ENCODE measurements at regions not wholly inside any gene's neighbourhood (a gene's known extent, or its start where the extent isn't known, plus 50 kb on each side); places are given as distances from the start of the nearest gene placed in this dataset.

- no peak overlapping the region for H3K4me3 ChIP-seq (replicated peaks in 1 of 3; ENCODE audit: insufficient read depth in 1 of 3, low read depth in 2 of 3, low read length in 3 of 3)
- in situ Hi-C loops (cut with HindIII; ENCODE audit: extremely low pct_ligation_motif_present, low pct_unique_long_range_greater_than_20kb) (no loop called here), intact Hi-C loops (cut with micrococcal nuclease; ENCODE audit: unreplicated experiment) (no loop called here)
- H3K4me2 ChIP-seq (ENCODE audit: low read depth, low read length) = no peak overlapping the region
- H2AFZ ChIP-seq (ENCODE audit: low read length) = no peak overlapping the region
- CTCF ChIA-PET (ENCODE audit: low intra/inter-chr PET ratio, low total read pairs) = no interaction called here
- H4K20me1 ChIP-seq (ENCODE audit: insufficient read depth, low read length) = no peaks in the 10 kb centered on the region
- H3K79me2 ChIP-seq (ENCODE audit: insufficient read depth, low read length) = no peaks in the 10 kb centered on the region
- H3K9ac ChIP-seq (ENCODE audit: insufficient read depth, low read depth, low read length) = no peak overlapping the region
- WGBS (ENCODE audit: low lambda C conversion rate) = 3% methylated on average over 1 of the region's 1 CpG
- no peaks in the 10 kb centered on the region for H3K36me3 ChIP-seq (replicated peaks in 1 of 2; ENCODE audit: control insufficient read depth in 1 of 2, insufficient read depth in 2 of 2, low read length in 2 of 2)
- H3K4me1 ChIP-seq (ENCODE audit: insufficient read depth, low read length) = no peaks in the 10 kb centered on the region
- DNase-seq (ENCODE audit: low spot score) = no peak
- TF ChIP-seq RBM39 (IDR thresholded peaks at IDR 0.05; ENCODE audit: low read depth, low read length, poor library complexity, severe bottlenecking) = no peak
- no peak for TF ChIP-seq ZNF570 (CRISPR knock-in tag; IDR thresholded peaks at IDR 0.05; ENCODE audit: borderline replicate concordance)
- no peak for TF ChIP-seq PPARG (CRISPR knock-in tag; conservative IDR thresholded peaks at IDR 0.05)
- TF ChIP-seq ZNF230 (CRISPR knock-in tag; IDR thresholded peaks at IDR 0.05) = no peak
- TF ChIP-seq MXD1 (CRISPR knock-in tag; IDR thresholded peaks at IDR 0.05) = no peak
- TF ChIP-seq FOXC1 (CRISPR knock-in tag; IDR thresholded peaks at IDR 0.05; ENCODE audit: borderline replicate concordance) = no peak
- no peak for TF ChIP-seq DR1 (CRISPR knock-in tag; IDR thresholded peaks at IDR 0.05)
- TF ChIP-seq AKAP8 (CRISPR knock-in tag; IDR thresholded peaks at IDR 0.05) = no peak
- TF ChIP-seq ARHGAP35 (CRISPR knock-in tag; IDR thresholded peaks at IDR 0.05; ENCODE audit: borderline replicate concordance) = no peak
- no TSS peak for BruUV-seq (replicated peaks)
- ATAC-seq = no peak
- H3K27me3 ChIP-seq (ENCODE audit: control insufficient read depth in 1 of 2, insufficient read depth in 2 of 2, low read length in 2 of 2) = no peaks in the 10 kb centered on the region
- H3K9me3 ChIP-seq (ENCODE audit: low read length) = peaks cover 91% of the 10 kb centered on the region
- H3K27ac ChIP-seq (ENCODE audit: extremely low read length, insufficient read depth, low read length) = no peak overlapping the region
- POLR2A ChIA-PET = no interaction called here
- FAIRE-seq = no peak
Observed at GRCh38 chr2:228597032-228597431, 415.5 kb upstream of the SPHKAP start.

DNA sequence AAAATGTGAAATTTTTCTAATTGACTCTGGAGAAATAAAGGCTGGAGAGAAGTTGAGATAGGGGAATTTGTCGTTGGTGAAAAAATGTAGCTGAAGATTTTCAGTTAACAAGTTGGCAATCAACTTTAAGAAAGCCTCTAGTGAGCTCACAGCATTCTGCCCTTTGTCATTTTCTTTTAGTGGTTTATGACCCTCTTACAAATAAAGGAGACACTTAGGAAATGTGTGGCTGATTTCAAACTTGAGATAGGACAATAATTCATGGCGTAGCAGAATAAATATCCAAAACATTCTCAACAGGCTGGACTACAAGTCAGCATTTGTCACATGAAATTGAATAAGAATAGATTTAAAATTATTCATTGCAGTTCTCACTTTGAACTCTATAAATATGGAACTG lies 412.5 kb upstream of the SPHKAP start:
- no peak overlapping the region for H3K9ac ChIP-seq (ENCODE audit: insufficient read depth, low read depth, low read length)
- H3K79me2 ChIP-seq (ENCODE audit: insufficient read depth, low read length) = no peaks in the 10 kb centered on the region
- H3K36me3 ChIP-seq (replicated peaks in 1 of 2; ENCODE audit: control insufficient read depth in 1 of 2, insufficient read depth in 2 of 2, low read length in 2 of 2) = no peaks in the 10 kb centered on the region
- no peak overlapping the region for H3K4me3 ChIP-seq (replicated peaks in 1 of 3; ENCODE audit: insufficient read depth in 1 of 3, low read depth in 2 of 3, low read length in 3 of 3)
- in situ Hi-C loops (cut with HindIII; ENCODE audit: extremely low pct_ligation_motif_present, low pct_unique_long_range_greater_than_20kb) = no loop called here
- WGBS (ENCODE audit: low lambda C conversion rate) = 4% methylated on average over 2 of the region's 2 CpGs
- H3K4me2 ChIP-seq (ENCODE audit: low read depth, low read length) = no peak overlapping the region
- BruUV-seq (replicated peaks) = no TSS peak
- intact Hi-C loops (cut with micrococcal nuclease; ENCODE audit: unreplicated experiment) = no loop called here
- POLR2A ChIA-PET = no interaction called here
- no peaks in the 10 kb centered on the region for H3K27me3 ChIP-seq (ENCODE audit: control insufficient read depth in 1 of 2, insufficient read depth in 2 of 2, low read length in 2 of 2)
- H2AFZ ChIP-seq (ENCODE audit: low read length) = no peak overlapping the region
- no peak for TF ChIP-seq SUZ12 (IDR thresholded peaks at IDR 0.05; ENCODE audit: low read depth, low read length)
- TF ChIP-seq, protein P1, sequence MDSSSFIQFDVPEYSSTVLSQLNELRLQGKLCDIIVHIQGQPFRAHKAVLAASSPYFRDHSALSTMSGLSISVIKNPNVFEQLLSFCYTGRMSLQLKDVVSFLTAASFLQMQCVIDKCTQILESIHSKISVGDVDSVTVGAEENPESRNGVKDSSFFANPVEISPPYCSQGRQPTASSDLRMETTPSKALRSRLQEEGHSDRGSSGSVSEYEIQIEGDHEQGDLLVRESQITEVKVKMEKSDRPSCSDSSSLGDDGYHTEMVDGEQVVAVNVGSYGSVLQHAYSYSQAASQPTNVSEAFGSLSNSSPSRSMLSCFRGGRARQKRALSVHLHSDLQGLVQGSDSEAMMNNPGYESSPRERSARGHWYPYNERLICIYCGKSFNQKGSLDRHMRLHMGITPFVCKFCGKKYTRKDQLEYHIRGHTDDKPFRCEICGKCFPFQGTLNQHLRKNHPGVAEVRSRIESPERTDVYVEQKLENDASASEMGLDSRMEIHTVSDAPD (CRISPR knock-in tag; IDR thresholded peaks at IDR 0.05) = no peak
- no peak for TF ChIP-seq ZNF746 (CRISPR knock-in tag; IDR thresholded peaks at IDR 0.05)
- no peak for TF ChIP-seq ZNF17 (CRISPR knock-in tag; IDR thresholded peaks at IDR 0.05)
- no peak for TF ChIP-seq PAF1 (CRISPR knock-in tag; IDR thresholded peaks at IDR 0.05)
- TF ChIP-seq, protein P2, sequence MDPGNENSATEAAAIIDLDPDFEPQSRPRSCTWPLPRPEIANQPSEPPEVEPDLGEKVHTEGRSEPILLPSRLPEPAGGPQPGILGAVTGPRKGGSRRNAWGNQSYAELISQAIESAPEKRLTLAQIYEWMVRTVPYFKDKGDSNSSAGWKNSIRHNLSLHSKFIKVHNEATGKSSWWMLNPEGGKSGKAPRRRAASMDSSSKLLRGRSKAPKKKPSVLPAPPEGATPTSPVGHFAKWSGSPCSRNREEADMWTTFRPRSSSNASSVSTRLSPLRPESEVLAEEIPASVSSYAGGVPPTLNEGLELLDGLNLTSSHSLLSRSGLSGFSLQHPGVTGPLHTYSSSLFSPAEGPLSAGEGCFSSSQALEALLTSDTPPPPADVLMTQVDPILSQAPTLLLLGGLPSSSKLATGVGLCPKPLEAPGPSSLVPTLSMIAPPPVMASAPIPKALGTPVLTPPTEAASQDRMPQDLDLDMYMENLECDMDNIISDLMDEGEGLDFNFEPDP (CRISPR knock-in tag; conservative IDR thresholded peaks at IDR 0.05) = no peak
- TF ChIP-seq JDP2 (CRISPR knock-in tag; IDR thresholded peaks at IDR 0.05; ENCODE audit: borderline replicate concordance) = no peak
- no peak overlapping the region for H3K27ac ChIP-seq (ENCODE audit: extremely low read length, insufficient read depth, low read length)
- no peak for FAIRE-seq
- CTCF ChIA-PET (ENCODE audit: low intra/inter-chr PET ratio, low total read pairs) = no interaction called here
- ATAC-seq = no peak
- H4K20me1 ChIP-seq (ENCODE audit: insufficient read depth, low read length) = no peaks in the 10 kb centered on the region
- no peak for DNase-seq (ENCODE audit: low spot score)
- peaks cover 88% of the 10 kb centered on the region for H3K9me3 ChIP-seq (ENCODE audit: low read length)
- H3K4me1 ChIP-seq (ENCODE audit: insufficient read depth, low read length) = no peaks in the 10 kb centered on the region

Data from HepG2 (cell line).